Left renal pelvis (tissue), 4 donors: ENCODE measurements at regions not wholly inside any gene's neighbourhood (a gene's known extent, or its start where the extent isn't known, plus 50 kb on each side); places are given as distances from the start of the nearest gene placed in this dataset.

Experiments
- DNase-seq, 4 donors: peaks; one replicate each; pipeline ENCODE4 v3.0.0-alpha.2; 2013; ENCODE audit warnings: low read depth in 4 of 4, low spot score in 3 of 4

GRCh38 chr7:36802459-36803135 is 78.3 kb upstream of the AOAH start:
- no peak for DNase-seq

GRCh38 chr7:36796850-36797536 is 72.7 kb upstream of the AOAH start:
- DNase-seq: no peak

- DNase-seq: peak in 1 of 4 donors; percentile 14
Measured at GRCh38 chr7:36795451-36796021, 71.2 kb upstream of the AOAH start.

GRCh38 chr7:36794689-36795088 is 70.4 kb upstream of the AOAH start:
- no peak for DNase-seq

GRCh38 chr7:36792421-36792820 is 68.1 kb upstream of the AOAH start:
- no peak for DNase-seq

GRCh38 chr7:36790311-36790787 is 66.1 kb upstream of the AOAH start:
- no peak for DNase-seq

- no peak for DNase-seq
Measured at GRCh38 chr7:36788825-36789470, 64.7 kb upstream of the AOAH start.

- no peak for DNase-seq
Measured at GRCh38 chr7:36787933-36788378, 63.7 kb upstream of the AOAH start.

GRCh38 chr7:36784991-36785940 is 61.0 kb upstream of the AOAH start:
- DNase-seq: no peak

- DNase-seq: no peak
Measured at GRCh38 chr7:36781011-36781738, 56.9 kb upstream of the AOAH start.

- DNase-seq: no peak
Measured at GRCh38 chr7:36777855-36778254, 53.6 kb upstream of the AOAH start.

- DNase-seq: no peak
Measured at GRCh38 chr7:36777062-36777461, 52.8 kb upstream of the AOAH start.

GRCh38 chr7:36775676-36776075 is 51.4 kb upstream of the AOAH start:
- no peak for DNase-seq

- DNase-seq: no peak
Measured at GRCh38 chr7:36775061-36775620, 50.8 kb upstream of the AOAH start.
